Activated CD8-positive, alpha-beta memory T cell treated with anti-CD3 and anti-CD28 coated beads for 1 hour (primary cell): ENCODE measurements at regions not wholly inside any gene's neighbourhood (a gene's known extent, or its start where the extent isn't known, plus 50 kb on each side); places are given as distances from the start of the nearest gene placed in this dataset.

Experiments used
- DNase-seq, 2 donors: peaks; one replicate each; pipeline ENCODE4 v3.0.0-alpha.2; 2020; ENCODE audit warnings: low read depth in 1 of 2; ENCODE audit errors: extremely low read depth in 1 of 2

GRCh38 chr5:175201393-175201792 is 242.6 kb downstream of the DRD1 start:
- DNase-seq = no peak

- DNase-seq = no peak
Observed at GRCh38 chr5:175195698-175196656, 248.0 kb downstream of the DRD1 start.

- DNase-seq = no peak
Observed at GRCh38 chr5:175181331-175181730, 262.7 kb downstream of the DRD1 start.

- no peak for DNase-seq
Observed at GRCh38 chr5:175170899-175171298, 273.1 kb downstream of the DRD1 start.

- DNase-seq = no peak
Observed at GRCh38 chr5:175168882-175169507, 275.0 kb downstream of the DRD1 start.

DNA sequence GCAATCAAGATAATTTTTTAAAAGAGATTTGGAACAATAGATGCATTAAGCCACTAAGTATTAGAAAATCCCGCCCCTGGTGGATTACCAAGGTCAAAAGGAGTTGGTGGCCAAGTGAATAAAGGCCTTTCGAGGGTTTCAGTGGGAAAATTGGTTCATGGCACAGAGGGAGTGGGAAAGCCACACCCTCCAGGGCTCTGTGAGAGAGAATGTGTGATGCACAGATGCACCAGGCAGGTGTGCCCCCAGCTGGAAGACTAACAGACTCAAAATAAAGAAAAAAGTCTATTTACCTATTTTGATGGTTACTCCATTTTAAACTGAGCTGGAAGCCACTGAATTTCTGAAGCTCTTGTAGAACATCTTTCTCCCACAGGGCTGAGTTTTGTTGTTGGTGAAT is 278.0 kb downstream of the DRD1 start:
- no peak for DNase-seq

- no peak for DNase-seq
Observed at GRCh38 chr5:175163586-175164275, 280.3 kb downstream of the DRD1 start.

DNA sequence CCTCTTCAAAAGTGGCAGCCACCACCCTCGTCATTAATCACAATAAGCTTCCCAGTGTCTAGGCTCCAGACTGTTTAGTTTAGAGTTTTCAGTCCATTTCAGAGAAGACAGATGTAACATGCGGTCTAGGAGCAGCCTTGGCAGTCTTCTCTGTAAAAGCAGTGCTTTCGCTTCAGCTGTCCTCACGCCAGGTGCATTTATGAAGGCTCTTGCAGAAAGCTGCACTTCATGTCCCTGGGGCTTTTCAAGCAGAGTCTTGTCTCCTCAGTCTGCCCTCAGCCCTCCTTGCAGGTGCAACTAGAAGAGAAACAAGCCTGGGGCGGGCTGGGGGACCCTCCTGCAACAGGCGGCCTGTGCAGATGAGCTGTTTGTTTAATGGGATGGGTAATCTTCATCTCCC is 281.9 kb downstream of the DRD1 start:
- DNase-seq = no peak

DNA sequence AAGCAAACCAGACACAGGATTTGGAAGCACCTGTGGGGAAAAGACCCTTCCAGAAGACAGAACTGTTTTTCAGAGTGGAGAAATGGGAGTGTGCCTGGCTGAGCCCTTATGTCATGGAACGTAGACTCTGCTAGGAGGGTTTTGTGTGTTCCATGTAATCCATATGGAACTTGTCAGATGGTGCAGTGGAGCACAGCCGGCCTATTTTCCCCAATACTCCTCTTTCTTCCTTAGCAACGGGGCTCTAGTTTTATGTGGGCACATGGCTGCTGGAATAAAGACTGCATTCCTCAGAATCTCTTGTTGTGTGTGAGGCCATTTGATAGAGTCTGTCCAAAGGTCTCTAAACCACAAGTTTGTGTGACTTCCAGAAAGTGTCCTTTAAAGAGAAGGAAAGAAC is 284.0 kb downstream of the DRD1 start:
- DNase-seq = no peak

- DNase-seq = no peak
Observed at GRCh38 chr5:175148636-175149172, 295.3 kb downstream of the DRD1 start.

DNA sequence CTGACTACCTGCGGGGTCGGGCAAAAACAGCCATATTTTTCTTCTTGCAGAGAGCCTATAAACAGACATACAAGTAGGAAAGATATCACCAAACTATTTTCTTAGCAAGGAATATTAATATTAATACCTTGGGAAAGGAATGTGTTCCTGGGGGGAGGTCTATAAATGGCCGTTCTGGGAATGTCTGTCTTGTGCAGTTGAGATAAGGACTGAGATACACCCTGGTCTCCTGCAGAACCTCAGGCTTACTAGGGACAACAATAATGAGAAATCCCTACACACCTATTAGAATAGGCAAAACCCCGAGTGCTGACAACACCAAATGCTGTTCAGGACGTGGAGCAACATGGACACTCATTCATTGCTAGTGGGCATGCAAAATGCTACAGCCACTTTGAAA is 297.2 kb downstream of the DRD1 start:
- no peak for DNase-seq

GRCh38 chr5:175141421-175141820 is 302.6 kb downstream of the DRD1 start:
- DNase-seq = no peak

GRCh38 chr5:175133185-175133584 is 310.8 kb downstream of the DRD1 start:
- DNase-seq = no peak

DNA sequence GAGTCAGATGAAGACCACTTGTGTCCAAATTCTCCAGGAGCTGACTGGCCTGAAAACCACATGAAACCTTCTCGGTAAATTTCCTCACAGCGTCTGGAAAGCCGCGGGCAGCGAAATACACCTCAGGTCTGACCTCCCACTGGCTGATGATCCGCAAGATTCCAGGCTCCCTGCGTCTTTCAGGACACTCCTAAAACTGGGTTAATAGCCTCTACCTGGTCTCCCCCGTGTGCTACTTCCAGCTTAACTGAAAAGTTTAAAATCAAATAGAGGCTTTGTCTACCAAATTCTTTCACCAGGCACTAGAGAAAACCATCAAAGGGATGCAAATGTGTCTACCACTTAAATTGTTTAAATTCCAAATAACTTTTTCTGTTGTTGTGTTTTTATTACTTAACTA is 312.6 kb downstream of the DRD1 start:
- DNase-seq = no peak

- no peak for DNase-seq
Observed at GRCh38 chr5:175129619-175130018, 314.4 kb downstream of the DRD1 start.

- DNase-seq = no peak
Observed at GRCh38 chr5:175129121-175129520, 314.9 kb downstream of the DRD1 start.

- no peak for DNase-seq
Observed at GRCh38 chr5:175124821-175125220, 319.2 kb downstream of the DRD1 start.

GRCh38 chr5:175124251-175124813 is 319.6 kb downstream of the DRD1 start:
- no peak for DNase-seq

DNA sequence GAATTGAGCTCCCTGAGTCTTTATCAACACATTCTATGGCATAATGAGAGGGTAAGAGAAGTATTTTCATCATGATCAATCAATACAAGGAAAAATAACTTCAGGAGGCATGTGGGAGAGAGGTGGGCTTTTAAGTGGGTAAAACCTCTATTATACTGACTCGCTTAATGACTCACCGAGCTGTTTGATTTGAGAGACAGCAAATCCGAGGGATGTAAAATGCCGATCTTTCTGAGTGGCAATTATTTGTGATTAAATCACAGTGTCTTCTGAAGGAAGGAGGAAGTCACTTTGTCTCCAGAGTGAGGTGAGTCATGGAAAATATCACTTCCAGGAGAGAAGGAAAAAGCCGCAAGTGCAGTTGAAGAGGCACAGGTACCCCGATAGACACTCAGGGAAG is 320.4 kb downstream of the DRD1 start:
- no peak for DNase-seq

DNA sequence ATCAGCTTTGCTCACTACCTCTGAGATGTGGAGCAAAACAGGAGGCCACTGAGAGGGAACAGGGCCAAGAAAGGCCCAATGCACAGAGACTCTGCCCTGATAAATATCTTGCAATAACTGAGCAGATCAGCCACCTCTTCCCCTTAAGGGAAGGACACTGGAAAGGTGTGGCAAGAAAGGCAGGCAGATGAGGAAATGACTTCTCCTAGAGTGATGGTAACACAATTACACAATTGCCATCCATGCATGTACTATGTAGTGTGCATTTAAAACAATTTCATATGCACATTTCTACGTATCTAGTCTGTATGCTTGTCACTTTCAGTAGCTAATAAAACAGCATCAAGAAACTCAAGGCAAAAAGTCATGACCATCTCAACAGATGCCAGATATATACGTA is 322.5 kb downstream of the DRD1 start:
- no peak for DNase-seq

GRCh38 chr5:175120412-175120811 is 323.6 kb downstream of the DRD1 start:
- DNase-seq = no peak
